ENCODE measurements at regions not wholly inside any gene's neighbourhood (a gene's known extent, or its start where the extent isn't known, plus 50 kb on each side); places are given as distances from the start of the nearest gene placed in this dataset.

GRCh38 chr9:18138656-18139055 is 335.3 kb upstream of the ADAMTSL1 start:
- TF ChIP-seq AFF4 (CRISPR knock-in tag; IDR thresholded peaks at IDR 0.05) (no peak), ZNF235 (CRISPR knock-in tag; IDR thresholded peaks at IDR 0.05; ENCODE audit: borderline replicate concordance) (no peak), ZZZ3 (CRISPR knock-in tag; IDR thresholded peaks at IDR 0.05; ENCODE audit: borderline replicate concordance) (no peak), TARDBP (CRISPR knock-in tag; IDR thresholded peaks at IDR 0.05) (no peak), SP2 (CRISPR knock-in tag; IDR thresholded peaks at IDR 0.05) (no peak), SRSF9 (IDR thresholded peaks at IDR 0.05; ENCODE audit: borderline replicate concordance, insufficient read depth, low read depth, low read length, poor library complexity, severe bottlenecking) (no peak), CTCF (CRISPR knock-in tag; IDR thresholded peaks at IDR 0.05) (no peak), BCLAF1 (IDR thresholded peaks at IDR 0.05) (no peak), CEBPB (IDR thresholded peaks at IDR 0.05; ENCODE audit: borderline replicate concordance, low read depth, low read length) (no peak), ZNF292 (CRISPR knock-in tag; IDR thresholded peaks at IDR 0.05; ENCODE audit: borderline replicate concordance, low read depth) (no peak), ZNF713 (CRISPR knock-in tag; IDR thresholded peaks at IDR 0.05) (no peak), ZSCAN30 (CRISPR knock-in tag; IDR thresholded peaks at IDR 0.05) (no peak), HNRNPUL1 (IDR thresholded peaks at IDR 0.05; ENCODE audit: low read depth, low read length) (no peak)

Measured in HepG2 (cell line).